ENCODE measurements at regions not wholly inside any gene's neighbourhood (a gene's known extent, or its start where the extent isn't known, plus 50 kb on each side); places are given as distances from the start of the nearest gene placed in this dataset.

GRCh38 chr1:5338466-5338865 is 653.8 kb downstream of the NPHP4 start:
- TF ChIP-seq TCF7 (CRISPR knock-in tag; IDR thresholded peaks at IDR 0.05; ENCODE audit: low read depth) (no peak), FOXP1 (CRISPR knock-in tag; IDR thresholded peaks at IDR 0.05; ENCODE audit: borderline replicate concordance) (no peak), MAX (CRISPR knock-in tag; IDR thresholded peaks at IDR 0.05) (no peak), CTCF (IDR thresholded peaks at IDR 0.05) (no peak), SMAD4 (CRISPR knock-in tag; IDR thresholded peaks at IDR 0.05) (no peak), PREB (CRISPR knock-in tag; IDR thresholded peaks at IDR 0.05; ENCODE audit: borderline replicate concordance) (no peak), CREB1 (CRISPR knock-in tag; IDR thresholded peaks at IDR 0.05) (no peak), ZNF512 (CRISPR knock-in tag; IDR thresholded peaks at IDR 0.05; ENCODE audit: borderline replicate concordance) (no peak), ATF1 (CRISPR knock-in tag; IDR thresholded peaks at IDR 0.05) (no peak), ATF3 (CRISPR knock-in tag; conservative IDR thresholded peaks at IDR 0.05) (no peak), ZSCAN18 (CRISPR knock-in tag; IDR thresholded peaks at IDR 0.05) (no peak)

All from WTC11 (cell line).